PC-9 (cell line): ENCODE measurements at regions not wholly inside any gene's neighbourhood (a gene's known extent, or its start where the extent isn't known, plus 50 kb on each side); places are given as distances from the start of the nearest gene placed in this dataset.

Source experiments
- BruUV-seq: library from RNA; stranded (reverse); fragments of 400-500 nt; replicated peaks from 2 replicates; lab custom pipeline; 2021; lab: Mats Ljungman, UMichigan
- CTCF ChIA-PET: fragments of 300-600 bp; sonication (Branson Sonifier 250); formaldehyde crosslinking; loops from one replicate; lab custom pipeline; 2022; ENCODE audit warnings: antibody characterized with exemption; lab: Charles Lee
- POLR2A ChIA-PET: fragments of 300-600 bp; sonication (Branson Sonifier 250); formaldehyde crosslinking; loops from one replicate; lab custom pipeline; 2022; ENCODE audit warnings: antibody characterized with exemption; ENCODE audit not compliant: unreplicated experiment; lab: Charles Lee
- DNase-seq, 2 experiments: peaks; one replicate each; pipeline versions ENCODE4 v3.0.0 to v3.0.0-alpha.2; 2015 to 2022; ENCODE audit warnings: mixed read lengths in 1 of 2
- H2AFZ ChIP-seq: fragments of 200-600 bp; sonication (generic); 2 replicates; pipeline ENCODE4 v1.8.1; 2017; ENCODE audit warnings: antibody characterized with exemption
- H3F3A ChIP-seq: fragments of 200-600 bp; sonication (generic); 2 replicates; pipeline ENCODE4 v1.8.1; 2017; ENCODE audit warnings: antibody characterized with exemption, mild to moderate bottlenecking, low read depth; ENCODE audit not compliant: insufficient read depth
- H3K27ac ChIP-seq: fragments of 200-600 bp; sonication (generic); 2 replicates; pipeline ENCODE4 v1.6.1; 2016; ENCODE audit warnings: mixed run types
- H3K27me3 ChIP-seq: fragments of 200-600 bp; sonication (generic); 2 replicates; pipeline ENCODE4 v1.6.1; 2016; ENCODE audit warnings: low read depth, mixed run types; ENCODE audit not compliant: insufficient read depth
- H3K36me3 ChIP-seq: fragments of 200-600 bp; sonication (generic); 2 replicates; pipeline ENCODE4 v1.6.1; 2016; ENCODE audit warnings: low read depth, mixed run types
- H3K4me1 ChIP-seq: fragments of 200-600 bp; sonication (generic); replicated peaks from 2 replicates; pipeline ENCODE4 v1.6.1; 2016; ENCODE audit warnings: mixed run types; ENCODE audit not compliant: insufficient read depth
- H3K4me2 ChIP-seq: fragments of 200-600 bp; sonication (generic); 2 replicates; pipeline ENCODE4 v1.6.1; 2017; ENCODE audit warnings: mixed run types
- H3K4me3 ChIP-seq: fragments of 200-600 bp; sonication (generic); 2 replicates; pipeline ENCODE4 v1.6.1; 2016; ENCODE audit warnings: mixed run types
- H3K79me2 ChIP-seq: fragments of 200-600 bp; sonication (generic); 2 replicates; pipeline ENCODE4 v1.6.1; 2017; ENCODE audit warnings: low read depth, mixed run types
- H3K9me2 ChIP-seq: fragments of 200-600 bp; sonication (generic); 2 replicates; pipeline ENCODE4 v1.8.1; 2017; ENCODE audit warnings: mild to moderate bottlenecking; ENCODE audit not compliant: insufficient read depth
- H3K9me3 ChIP-seq: fragments of 200-600 bp; sonication (generic); 2 replicates; pipeline ENCODE4 v1.8.1; 2016; ENCODE audit warnings: low read depth; ENCODE audit not compliant: insufficient read depth
- H4K20me1 ChIP-seq: fragments of 200-600 bp; sonication (generic); 2 replicates; pipeline ENCODE4 v1.8.1; 2017; ENCODE audit not compliant: insufficient read depth
- CTCF ChIP-seq: fragments of 200-600 bp; sonication (generic); conservative IDR thresholded peaks from 2 replicates; pipeline ENCODE4 v1.6.1; 2017; ENCODE audit warnings: mixed run types, antibody characterized with exemption, mild to moderate bottlenecking, moderate library complexity
- EZH2 ChIP-seq: fragments of 200-600 bp; sonication (generic); IDR thresholded peaks from 2 replicates; pipeline ENCODE4 v1.8.0; 2017; ENCODE audit warnings: antibody characterized with exemption, low read depth
- intact Hi-C: fragments of 100-400 bp; cut with micrococcal nuclease; formaldehyde crosslinking; loops from one replicate; pipeline ENCODE4 v1.10.0; 2022; ENCODE audit not compliant: unreplicated experiment

GRCh38 chr16:79412783-79413225, 187.7 kb downstream of the MAF start:
- intact Hi-C loops = no loop called here

GRCh38 chr16:79411805-79412204, 188.7 kb downstream of the MAF start:
- Histone ChIP-seq H3K4me3 (no peak overlapping the region), H3K79me2 (no peaks in the 10 kb centered on the region), H4K20me1 (no peaks in the 10 kb centered on the region), H3K4me2 (no peak overlapping the region), H3K9me2 (no peaks in the 10 kb centered on the region), H2AFZ (no peak overlapping the region), H3K9me3 (no peaks in the 10 kb centered on the region), H3K27me3 (peaks cover 41% of the 10 kb centered on the region), H3F3A (no peaks in the 10 kb centered on the region), H3K4me1 (no peaks in the 10 kb centered on the region), H3K27ac (no peak overlapping the region), H3K36me3 (no peaks in the 10 kb centered on the region)
- ChIA-PET POLR2A (no interaction called here), CTCF (no interaction called here)
- no TSS peak for BruUV-seq
- DNase-seq = no peak
- intact Hi-C loops = no loop called here
- TF ChIP-seq CTCF (no peak), EZH2 (no peak)

More at GRCh38 chr16:79412783-79413225, 187.7 kb downstream of the MAF start:
- H3K4me2 ChIP-seq = no peak overlapping the region
- no peaks in the 10 kb centered on the region for H3F3A ChIP-seq
- BruUV-seq = no TSS peak
- no peak overlapping the region for H3K27ac ChIP-seq
- no peak overlapping the region for H2AFZ ChIP-seq
- H3K9me3 ChIP-seq = no peaks in the 10 kb centered on the region
- no peak overlapping the region for H3K4me3 ChIP-seq
- H3K36me3 ChIP-seq = no peaks in the 10 kb centered on the region
- no peaks in the 10 kb centered on the region for H3K4me1 ChIP-seq
- TF ChIP-seq CTCF (no peak), EZH2 (no peak)
- peaks cover 43% of the 10 kb centered on the region for H3K27me3 ChIP-seq
- CTCF ChIA-PET = no interaction called here
- H3K79me2 ChIP-seq = no peaks in the 10 kb centered on the region
- no peak for DNase-seq
- POLR2A ChIA-PET = no interaction called here
- H4K20me1 ChIP-seq = no peaks in the 10 kb centered on the region
- no peaks in the 10 kb centered on the region for H3K9me2 ChIP-seq

GRCh38 chr16:79411357-79411756, 189.2 kb downstream of the MAF start:
- H3F3A ChIP-seq = no peaks in the 10 kb centered on the region
- peaks cover 41% of the 10 kb centered on the region for H3K27me3 ChIP-seq
- ChIA-PET POLR2A (no interaction called here), CTCF (no interaction called here)
- H2AFZ ChIP-seq = no peak overlapping the region
- no peak overlapping the region for H3K4me3 ChIP-seq
- H4K20me1 ChIP-seq = no peaks in the 10 kb centered on the region
- no peaks in the 10 kb centered on the region for H3K36me3 ChIP-seq
- no peaks in the 10 kb centered on the region for H3K79me2 ChIP-seq
- no peak overlapping the region for H3K4me2 ChIP-seq
- H3K27ac ChIP-seq = no peak overlapping the region
- BruUV-seq = no TSS peak
- intact Hi-C loops = no loop called here
- no peak for DNase-seq
- TF ChIP-seq CTCF (no peak), EZH2 (no peak)
- no peaks in the 10 kb centered on the region for H3K9me3 ChIP-seq
- H3K9me2 ChIP-seq = no peaks in the 10 kb centered on the region
- no peaks in the 10 kb centered on the region for H3K4me1 ChIP-seq
